ENCODE measurements at regions not wholly inside any gene's neighbourhood (a gene's known extent, or its start where the extent isn't known, plus 50 kb on each side); places are given as distances from the start of the nearest gene placed in this dataset.

DNA sequence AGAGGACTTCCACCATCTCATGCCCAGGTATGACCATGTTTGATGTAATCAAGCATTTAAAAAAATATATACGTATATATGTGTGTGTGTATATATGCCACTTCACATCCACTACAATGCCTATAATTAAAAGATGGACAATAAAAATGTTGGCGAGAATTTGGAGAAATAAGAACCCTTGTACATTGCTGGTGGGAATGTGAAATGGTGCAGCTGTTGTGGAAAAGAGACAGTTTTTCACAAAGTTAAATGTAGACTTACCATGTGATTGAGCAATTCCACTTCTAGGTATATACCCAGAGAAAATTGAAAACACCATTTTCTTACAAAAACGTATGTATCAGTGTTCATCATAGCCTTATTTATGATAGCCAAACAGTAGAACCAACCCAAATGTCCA, 229.2 kb upstream of the WWC1 start:
- TF ChIP-seq, protein P1, sequence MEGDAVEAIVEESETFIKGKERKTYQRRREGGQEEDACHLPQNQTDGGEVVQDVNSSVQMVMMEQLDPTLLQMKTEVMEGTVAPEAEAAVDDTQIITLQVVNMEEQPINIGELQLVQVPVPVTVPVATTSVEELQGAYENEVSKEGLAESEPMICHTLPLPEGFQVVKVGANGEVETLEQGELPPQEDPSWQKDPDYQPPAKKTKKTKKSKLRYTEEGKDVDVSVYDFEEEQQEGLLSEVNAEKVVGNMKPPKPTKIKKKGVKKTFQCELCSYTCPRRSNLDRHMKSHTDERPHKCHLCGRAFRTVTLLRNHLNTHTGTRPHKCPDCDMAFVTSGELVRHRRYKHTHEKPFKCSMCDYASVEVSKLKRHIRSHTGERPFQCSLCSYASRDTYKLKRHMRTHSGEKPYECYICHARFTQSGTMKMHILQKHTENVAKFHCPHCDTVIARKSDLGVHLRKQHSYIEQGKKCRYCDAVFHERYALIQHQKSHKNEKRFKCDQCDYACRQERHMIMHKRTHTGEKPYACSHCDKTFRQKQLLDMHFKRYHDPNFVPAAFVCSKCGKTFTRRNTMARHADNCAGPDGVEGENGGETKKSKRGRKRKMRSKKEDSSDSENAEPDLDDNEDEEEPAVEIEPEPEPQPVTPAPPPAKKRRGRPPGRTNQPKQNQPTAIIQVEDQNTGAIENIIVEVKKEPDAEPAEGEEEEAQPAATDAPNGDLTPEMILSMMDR (IDR thresholded peaks at IDR 0.05; ENCODE audit: low read depth, low read length): no peak
- TF ChIP-seq POLR2A (IDR thresholded peaks at IDR 0.05; ENCODE audit: extremely low read depth, insufficient read length): no peak
- no peak for TF ChIP-seq MYC (IDR thresholded peaks at IDR 0.05; ENCODE audit: low read depth, low read length)
- TF ChIP-seq, protein P2, sequence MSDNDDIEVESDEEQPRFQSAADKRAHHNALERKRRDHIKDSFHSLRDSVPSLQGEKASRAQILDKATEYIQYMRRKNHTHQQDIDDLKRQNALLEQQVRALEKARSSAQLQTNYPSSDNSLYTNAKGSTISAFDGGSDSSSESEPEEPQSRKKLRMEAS (IDR thresholded peaks at IDR 0.05; ENCODE audit: low read depth, low read length): no peak
- no peak overlapping the region for H3K4me3 ChIP-seq (ENCODE audit: low read depth, low read length)
- DNase-seq (ENCODE audit: low read depth): no peak

DNA sequence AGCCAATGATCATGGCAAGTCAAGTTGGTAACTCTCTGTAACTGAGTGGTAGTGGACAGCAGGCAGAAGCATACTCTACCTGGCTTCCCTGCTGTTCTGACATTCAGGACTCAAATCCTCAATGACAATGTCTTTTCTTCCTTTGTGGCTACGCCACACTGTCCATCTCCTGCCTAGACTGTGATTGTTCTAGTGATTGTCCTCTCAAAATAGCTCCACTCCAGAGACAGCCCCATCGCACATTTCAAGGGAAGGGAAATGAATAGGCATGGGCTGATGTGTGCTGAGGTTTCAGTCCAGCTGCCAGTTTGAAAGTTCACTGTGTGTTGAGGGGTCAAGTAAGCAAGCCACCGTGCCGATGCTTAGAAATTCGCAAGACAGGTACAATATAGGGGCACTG, 227.0 kb upstream of the WWC1 start:
- no peak overlapping the region for H3K4me3 ChIP-seq (ENCODE audit: low read depth, low read length)
- TF ChIP-seq, protein P1 (IDR thresholded peaks at IDR 0.05; ENCODE audit: low read depth, low read length): no peak
- no peak for TF ChIP-seq POLR2A (IDR thresholded peaks at IDR 0.05; ENCODE audit: extremely low read depth, insufficient read length)
- no peak for TF ChIP-seq MYC (IDR thresholded peaks at IDR 0.05; ENCODE audit: low read depth, low read length)
- TF ChIP-seq, protein P2 (IDR thresholded peaks at IDR 0.05; ENCODE audit: low read depth, low read length): no peak
- no peak for DNase-seq (ENCODE audit: low read depth)

DNA sequence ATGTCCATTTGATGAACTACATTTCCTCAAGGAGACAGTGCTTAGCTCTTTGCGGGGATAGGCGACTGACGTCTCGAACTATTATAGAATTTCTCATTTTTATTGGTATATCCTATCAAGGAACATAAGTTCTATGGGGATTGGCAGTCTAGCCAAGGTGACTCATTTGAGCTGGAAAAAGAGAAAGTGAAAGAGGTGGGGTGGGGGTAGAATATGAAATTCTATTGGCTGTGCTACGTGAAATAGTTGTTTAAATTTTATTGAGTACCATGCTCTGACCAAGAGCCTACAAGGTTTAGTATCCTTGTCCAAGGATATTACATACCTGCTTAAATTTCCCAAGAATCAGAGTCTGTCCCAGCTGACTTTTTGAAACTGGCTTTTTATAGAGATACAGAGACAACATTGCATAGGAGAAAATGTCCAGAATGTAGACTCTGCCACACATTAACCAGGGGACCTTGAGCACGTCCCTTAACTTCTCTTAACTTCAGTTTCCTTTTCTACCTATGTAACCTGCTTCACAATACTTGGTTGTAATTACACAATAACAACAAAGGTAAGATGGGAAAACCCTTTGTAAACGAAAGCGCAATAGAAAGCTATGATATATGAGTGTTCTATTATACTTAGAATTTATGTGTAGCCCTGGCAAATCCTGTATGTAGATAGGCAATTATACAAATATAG, 226.4 kb upstream of the WWC1 start:
- no peak overlapping the region for H3K4me3 ChIP-seq (ENCODE audit: low read depth, low read length)
- DNase-seq (ENCODE audit: low read depth): no peak
- TF ChIP-seq, protein P2 (IDR thresholded peaks at IDR 0.05; ENCODE audit: low read depth, low read length): no peak
- TF ChIP-seq, protein P1 (IDR thresholded peaks at IDR 0.05; ENCODE audit: low read depth, low read length): no peak
- TF ChIP-seq POLR2A (IDR thresholded peaks at IDR 0.05; ENCODE audit: extremely low read depth, insufficient read length) (no peak), MYC (IDR thresholded peaks at IDR 0.05; ENCODE audit: low read depth, low read length) (no peak)

DNA sequence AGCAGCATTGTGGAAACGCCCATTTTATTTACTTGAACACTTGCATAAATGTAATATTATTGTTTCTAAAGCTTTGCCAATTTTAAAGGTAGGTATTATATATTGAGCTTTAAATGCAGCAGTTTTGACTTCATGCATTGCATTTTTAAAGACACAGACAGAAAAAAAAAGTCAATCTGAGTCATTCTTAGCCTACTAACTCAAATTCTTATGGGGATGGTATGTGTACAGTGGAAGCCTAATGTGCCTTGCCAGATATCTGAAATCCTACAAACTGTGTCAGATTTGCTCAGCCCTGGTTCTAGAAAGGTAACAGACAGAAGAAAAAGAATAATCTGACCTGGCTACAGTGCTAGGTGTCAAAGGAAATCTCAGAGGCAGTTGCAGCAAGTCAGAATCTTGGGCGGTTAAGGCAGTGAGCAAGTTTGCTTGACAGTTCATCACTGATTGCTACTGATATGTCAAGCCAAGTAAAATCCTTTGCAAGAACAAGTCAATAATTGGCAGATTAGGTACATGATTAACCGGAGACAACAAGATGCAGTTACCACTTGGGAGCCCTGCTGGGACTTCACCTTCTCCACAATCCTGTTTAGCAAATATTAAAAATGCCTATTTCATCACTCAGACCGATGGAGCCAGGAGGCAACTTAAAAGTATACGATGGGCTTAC, 224.8 kb upstream of the WWC1 start:
- TF ChIP-seq, protein P2 (IDR thresholded peaks at IDR 0.05; ENCODE audit: low read depth, low read length): no peak
- TF ChIP-seq POLR2A (IDR thresholded peaks at IDR 0.05; ENCODE audit: extremely low read depth, insufficient read length) (no peak), MYC (IDR thresholded peaks at IDR 0.05; ENCODE audit: low read depth, low read length) (no peak)
- TF ChIP-seq, protein P1 (IDR thresholded peaks at IDR 0.05; ENCODE audit: low read depth, low read length): no peak
- H3K4me3 ChIP-seq (ENCODE audit: low read depth, low read length): no peak overlapping the region
- no peak for DNase-seq (ENCODE audit: low read depth)

DNA sequence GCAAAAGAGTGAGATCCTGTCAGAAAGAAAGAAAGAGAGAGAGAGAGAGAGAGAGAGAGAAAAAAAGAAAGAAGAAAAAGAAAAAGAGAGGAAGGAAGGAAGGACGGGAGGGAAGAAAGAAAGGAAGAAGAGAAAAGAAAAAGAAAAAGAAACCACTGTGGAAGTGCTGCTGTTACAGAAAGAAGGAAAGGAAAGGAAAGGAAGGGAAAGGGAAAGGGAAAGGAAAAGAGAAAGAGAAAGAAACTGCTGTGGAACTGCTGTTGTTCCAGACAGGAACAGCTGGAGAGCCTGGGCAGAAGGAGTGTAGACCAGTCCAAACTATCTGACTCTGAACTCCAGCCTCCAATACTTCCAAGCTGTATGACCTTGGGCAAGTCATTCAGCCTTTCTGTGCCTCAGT, 220.7 kb upstream of the WWC1 start:
- TF ChIP-seq MYC (IDR thresholded peaks at IDR 0.05; ENCODE audit: low read depth, low read length) (no peak), POLR2A (IDR thresholded peaks at IDR 0.05; ENCODE audit: extremely low read depth, insufficient read length) (no peak)
- TF ChIP-seq, protein P1 (IDR thresholded peaks at IDR 0.05; ENCODE audit: low read depth, low read length): no peak
- TF ChIP-seq, protein P2 (IDR thresholded peaks at IDR 0.05; ENCODE audit: low read depth, low read length): no peak
- no peak overlapping the region for H3K4me3 ChIP-seq (ENCODE audit: low read depth, low read length)
- DNase-seq (ENCODE audit: low read depth): no peak

Data from NB4 (cell line).